ENCODE measurements at regions not wholly inside any gene's neighbourhood (a gene's known extent, or its start where the extent isn't known, plus 50 kb on each side); places are given as distances from the start of the nearest gene placed in this dataset.

DNA sequence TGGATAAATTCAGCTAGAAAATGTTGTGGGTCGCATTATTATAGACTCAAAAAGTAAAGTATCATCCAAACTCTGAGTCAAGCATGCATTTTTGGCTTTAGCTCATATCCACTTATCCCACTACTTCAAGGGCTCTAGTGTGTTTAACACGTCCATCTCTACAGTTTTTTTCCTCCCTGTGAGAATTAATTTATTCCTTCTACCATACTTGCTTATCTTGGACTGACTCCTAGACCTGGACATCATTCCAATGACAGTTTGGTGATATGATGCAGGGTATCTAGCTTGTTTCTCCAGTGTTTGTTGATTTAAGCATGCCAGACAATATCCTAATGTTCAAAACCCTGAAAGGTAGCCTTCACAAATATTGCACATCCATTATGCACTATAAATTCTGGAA is 1037.1 kb upstream of the INTU start:
- TF ChIP-seq, protein P1, sequence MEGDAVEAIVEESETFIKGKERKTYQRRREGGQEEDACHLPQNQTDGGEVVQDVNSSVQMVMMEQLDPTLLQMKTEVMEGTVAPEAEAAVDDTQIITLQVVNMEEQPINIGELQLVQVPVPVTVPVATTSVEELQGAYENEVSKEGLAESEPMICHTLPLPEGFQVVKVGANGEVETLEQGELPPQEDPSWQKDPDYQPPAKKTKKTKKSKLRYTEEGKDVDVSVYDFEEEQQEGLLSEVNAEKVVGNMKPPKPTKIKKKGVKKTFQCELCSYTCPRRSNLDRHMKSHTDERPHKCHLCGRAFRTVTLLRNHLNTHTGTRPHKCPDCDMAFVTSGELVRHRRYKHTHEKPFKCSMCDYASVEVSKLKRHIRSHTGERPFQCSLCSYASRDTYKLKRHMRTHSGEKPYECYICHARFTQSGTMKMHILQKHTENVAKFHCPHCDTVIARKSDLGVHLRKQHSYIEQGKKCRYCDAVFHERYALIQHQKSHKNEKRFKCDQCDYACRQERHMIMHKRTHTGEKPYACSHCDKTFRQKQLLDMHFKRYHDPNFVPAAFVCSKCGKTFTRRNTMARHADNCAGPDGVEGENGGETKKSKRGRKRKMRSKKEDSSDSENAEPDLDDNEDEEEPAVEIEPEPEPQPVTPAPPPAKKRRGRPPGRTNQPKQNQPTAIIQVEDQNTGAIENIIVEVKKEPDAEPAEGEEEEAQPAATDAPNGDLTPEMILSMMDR (IDR thresholded peaks at IDR 0.05 in 8 of 11, conservative IDR thresholded peaks at IDR 0.05 in 3 of 11): no peak
- no peak for TF ChIP-seq POLR2A (IDR thresholded peaks at IDR 0.05)

Data from spleen (tissue), 7 donors.